Psoas muscle (tissue), 7 donors: ENCODE measurements at regions not wholly inside any gene's neighbourhood (a gene's known extent, or its start where the extent isn't known, plus 50 kb on each side); places are given as distances from the start of the nearest gene placed in this dataset.
"Not testable (repeated sequence)": the region's sequence is repeated elsewhere in the genome, so short reads cannot be mapped to it uniquely, and the experiment has no call there.

Experiments used
- ATAC-seq, 4 donors: fragments of 200-7000 bp; cut with Tn5 transposase; one replicate each; pipeline ENCODE4 v1.9.1; 2020; ENCODE audit warnings: moderate library complexity in 3 of 4, mild to moderate bottlenecking in 2 of 4
- DNase-seq, 2 donors: peaks; one replicate each; pipeline ENCODE4 v3.0.0-alpha.2; 2020
- H3K27ac ChIP-seq: fragments of 200-600 bp; one replicate; pipeline ENCODE4 v1.8.0; 2022
- H3K27me3 ChIP-seq, 3 donors: fragments of 200-600 bp in 1 of 3; one replicate each; pipeline versions ENCODE4 v1.6.1 to v1.8.0; 2013 to 2022; ENCODE audit warnings: low read length in 2 of 3, mild to moderate bottlenecking in 2 of 3, moderate library complexity in 1 of 3; ENCODE audit not compliant: insufficient read depth in 3 of 3
- H3K36me3 ChIP-seq, 2 donors: fragments of 200-600 bp in 1 of 2; one replicate each; pipeline versions ENCODE4 v1.6.1 to v1.8.0; 2013 to 2022; ENCODE audit warnings: low read depth in 1 of 2, mild to moderate bottlenecking in 1 of 2, moderate library complexity in 1 of 2; ENCODE audit not compliant: insufficient read depth in 1 of 2
- H3K4me1 ChIP-seq: fragments of 200-600 bp; one replicate; pipeline ENCODE4 v1.8.0; 2022
- H3K4me3 ChIP-seq: fragments of 200-600 bp; one replicate; pipeline ENCODE4 v1.8.0; 2022; ENCODE audit warnings: mild to moderate bottlenecking
- H3K9me3 ChIP-seq: fragments of 200-600 bp; one replicate; pipeline ENCODE4 v1.8.0; 2022
- WGBS, 3 donors: extraction: QIAGEN DNeasy Blood & Tissue Kit; methylation state at CpG; one replicate each; pipeline versions ENCODE4 v1.1.6 to v1.1.7; 2013; 5-methylcytosine and 5-hydroxymethylcytosine counted together
- intact Hi-C, 2 donors: fragments of 100-400 bp; cut with DNase I; formaldehyde crosslinking; loops; one replicate each; pipeline versions ENCODE4 v1.11.0 to v1.14.2; 2022
- TF ChIP-seq, protein P1 (sequence below): fragments of 200-600 bp; IDR thresholded peaks from one replicate; pipeline ENCODE4 v1.8.0; 2022; ENCODE audit warnings: antibody characterized with exemption
- donor health status: healthy with polysubstance abuse.
- donor health status: DM: no; HTN: no; CAD: no; lungs with moderate emphysema.
- donor health status: Bipolar disorder and iron deficiency.
- donor health status: healthy.
- donor health status: DM: yes; HTN: yes; CAD: no.
- donor health status: DM: no; HTN: no; CAD: no.
- donor health status: DM: yes; HTN: yes; CAD: no.

DNA sequence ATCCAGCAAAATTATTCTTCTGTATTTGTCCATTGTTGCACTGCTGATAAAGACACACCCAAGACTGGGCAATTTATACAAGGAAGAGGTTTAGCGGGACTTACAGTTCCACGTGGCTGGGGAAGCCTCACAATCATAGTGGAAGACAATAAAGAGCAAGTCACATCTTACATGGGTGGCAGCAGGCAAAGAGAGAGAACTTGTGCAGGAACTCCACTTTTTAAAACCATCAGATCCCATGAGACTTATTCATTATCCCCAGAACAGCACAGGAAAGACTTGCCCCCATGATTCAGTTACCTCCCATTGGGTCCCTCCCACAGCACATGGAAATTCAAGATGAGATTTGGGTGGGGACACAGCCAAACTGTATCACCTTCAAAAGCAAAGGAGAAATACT lies 286.5 kb upstream of the ECI2 start:
- intact Hi-C loops = no loop called here
- 31 to 81% (median 56%) methylated on average over 2 of the region's 2 CpGs for WGBS, 3 donors
- Histone ChIP-seq H3K9me3 (no peaks in the 10 kb centered on the region), H3K4me1 (no peaks in the 10 kb centered on the region), H3K27me3 (no peaks in the 10 kb centered on the region), H3K36me3 (no peaks in the 10 kb centered on the region), H3K4me3 (no peak overlapping the region), H3K27ac (no peak overlapping the region)
- DNase-seq = no peak
- no peak for ATAC-seq
- TF ChIP-seq, protein P1, sequence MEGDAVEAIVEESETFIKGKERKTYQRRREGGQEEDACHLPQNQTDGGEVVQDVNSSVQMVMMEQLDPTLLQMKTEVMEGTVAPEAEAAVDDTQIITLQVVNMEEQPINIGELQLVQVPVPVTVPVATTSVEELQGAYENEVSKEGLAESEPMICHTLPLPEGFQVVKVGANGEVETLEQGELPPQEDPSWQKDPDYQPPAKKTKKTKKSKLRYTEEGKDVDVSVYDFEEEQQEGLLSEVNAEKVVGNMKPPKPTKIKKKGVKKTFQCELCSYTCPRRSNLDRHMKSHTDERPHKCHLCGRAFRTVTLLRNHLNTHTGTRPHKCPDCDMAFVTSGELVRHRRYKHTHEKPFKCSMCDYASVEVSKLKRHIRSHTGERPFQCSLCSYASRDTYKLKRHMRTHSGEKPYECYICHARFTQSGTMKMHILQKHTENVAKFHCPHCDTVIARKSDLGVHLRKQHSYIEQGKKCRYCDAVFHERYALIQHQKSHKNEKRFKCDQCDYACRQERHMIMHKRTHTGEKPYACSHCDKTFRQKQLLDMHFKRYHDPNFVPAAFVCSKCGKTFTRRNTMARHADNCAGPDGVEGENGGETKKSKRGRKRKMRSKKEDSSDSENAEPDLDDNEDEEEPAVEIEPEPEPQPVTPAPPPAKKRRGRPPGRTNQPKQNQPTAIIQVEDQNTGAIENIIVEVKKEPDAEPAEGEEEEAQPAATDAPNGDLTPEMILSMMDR = no peak

DNA sequence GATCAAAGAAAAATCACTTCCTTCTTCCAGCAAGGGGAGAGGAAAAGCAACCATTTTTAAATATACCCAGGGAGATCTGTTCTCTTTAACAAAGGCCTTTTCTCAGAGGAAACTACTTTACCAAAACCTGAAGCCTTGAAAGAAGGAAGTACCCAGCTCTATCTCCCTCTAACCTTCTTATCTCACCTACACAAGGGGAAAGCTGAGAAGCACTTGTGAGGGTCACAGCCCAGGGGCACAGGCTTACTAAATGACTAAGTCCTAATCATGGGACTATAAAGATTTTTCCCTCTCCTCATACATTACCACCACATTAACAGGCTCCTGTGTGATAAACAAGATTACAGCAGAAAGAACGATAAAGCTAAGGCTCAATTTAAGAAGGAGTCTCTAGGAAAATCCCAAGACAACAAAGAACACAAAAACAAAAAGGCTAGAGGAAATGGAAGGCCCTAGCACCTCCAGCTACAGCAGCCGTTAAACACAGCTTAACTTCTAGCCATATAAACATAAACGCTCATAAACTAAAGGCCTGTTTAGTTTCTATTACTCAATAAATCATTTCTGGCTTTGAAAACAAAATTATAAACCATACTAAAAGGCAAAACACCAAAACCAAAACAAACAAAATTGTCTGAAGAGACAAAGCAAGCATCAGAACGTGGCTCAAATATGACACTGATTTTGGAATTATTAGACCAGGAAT lies 284.9 kb upstream of the ECI2 start:
- ATAC-seq (no peak), DNase-seq (no peak)
- Histone ChIP-seq H3K9me3 (no peaks in the 10 kb centered on the region), H3K4me3 (no peak overlapping the region), H3K27me3 (no peaks in the 10 kb centered on the region), H3K36me3 (no peaks in the 10 kb centered on the region), H3K27ac (no peak overlapping the region), H3K4me1 (no peaks in the 10 kb centered on the region)
- TF ChIP-seq, protein P1 = no peak
- 79 to 88% (median 83%) methylated on average over 4 of the region's 4 CpGs for WGBS, 3 donors
- intact Hi-C loops = no loop called here

DNA sequence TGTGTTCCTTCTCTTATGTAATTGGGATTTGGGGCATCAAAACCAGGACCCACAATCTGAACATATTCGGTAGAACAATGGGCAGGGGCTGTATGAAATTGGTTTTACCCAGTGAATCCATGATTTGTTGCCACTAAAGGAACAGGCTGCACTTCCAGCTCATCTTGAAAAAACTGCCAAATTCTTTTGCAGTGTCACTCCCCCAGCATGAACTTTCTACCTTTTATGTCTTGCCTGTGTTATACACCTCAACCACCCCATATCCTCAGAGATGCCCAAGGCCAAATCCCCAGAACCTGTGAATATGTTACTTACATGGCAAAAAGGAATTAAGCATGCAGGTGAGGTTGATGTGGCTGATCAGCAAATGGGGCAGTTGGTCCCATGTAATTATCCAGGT lies 280.2 kb upstream of the ECI2 start:
- no peaks in the 10 kb centered on the region for H3K36me3 ChIP-seq
- ATAC-seq (no peak), DNase-seq (no peak)
- H3K4me1 ChIP-seq = no peaks in the 10 kb centered on the region
- TF ChIP-seq, protein P1 = no peak
- no peak overlapping the region for H3K4me3 ChIP-seq
- H3K9me3 ChIP-seq = no peaks in the 10 kb centered on the region
- 0 to 100% (median 40%) methylated on average over 1 of the region's 1 CpG for WGBS, 3 donors
- no peak overlapping the region for H3K27ac ChIP-seq
- intact Hi-C loops = no loop called here
- no peaks in the 10 kb centered on the region for H3K27me3 ChIP-seq

DNA sequence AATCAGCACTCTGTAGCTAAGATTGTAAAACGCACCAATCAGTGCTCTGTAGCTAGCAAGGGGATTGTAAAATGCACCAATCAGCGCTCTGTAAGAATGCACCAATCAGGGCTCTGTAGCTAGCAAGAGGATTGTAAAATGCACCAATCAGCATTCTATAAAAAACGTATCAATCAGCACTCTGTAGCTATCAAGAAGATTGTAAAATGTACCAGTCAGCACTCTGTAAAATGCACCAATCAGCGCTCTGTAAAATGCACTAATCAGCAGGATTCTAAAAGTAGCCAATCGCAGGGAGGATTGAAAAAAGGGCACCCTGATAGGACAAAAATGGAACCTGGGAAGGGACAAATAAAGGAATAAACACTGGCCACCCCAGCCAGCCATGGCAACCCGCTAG lies 278.7 kb upstream of the ECI2 start:
- WGBS, 3 donors = 75 to 100% (median 89%) methylated on average over 6 of the region's 6 CpGs
- intact Hi-C loops, H3K27ac ChIP-seq, H3K4me1 ChIP-seq, ATAC-seq, H3K9me3 ChIP-seq, H3K4me3 ChIP-seq, H3K36me3 ChIP-seq, H3K27me3 ChIP-seq, DNase-seq: not testable (repeated sequence)

DNA sequence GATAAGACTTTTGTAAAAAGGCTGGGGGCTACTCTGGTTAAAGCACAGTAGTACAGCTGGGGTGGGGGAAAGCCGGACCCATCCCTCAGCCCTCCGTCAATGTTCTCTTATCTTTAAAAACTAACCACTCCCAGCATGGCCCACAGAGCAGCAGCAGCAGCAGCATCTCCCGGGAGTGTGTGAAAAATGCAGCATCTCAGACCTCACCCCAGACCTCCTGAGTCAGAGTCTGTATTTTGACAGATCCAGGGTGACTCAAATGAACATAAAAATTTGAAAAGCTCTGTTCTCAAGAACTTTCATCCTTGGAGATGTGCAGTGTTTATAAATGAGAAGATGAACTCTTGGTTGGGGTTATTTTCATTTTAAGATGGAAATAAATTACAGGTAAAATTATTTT lies 277.7 kb upstream of the ECI2 start:
- intact Hi-C loops = no loop called here
- ATAC-seq (no peak), DNase-seq (no peak)
- H3K4me3 ChIP-seq = no peak overlapping the region
- no peak overlapping the region for H3K27ac ChIP-seq
- 66 to 81% (median 69%) methylated on average over 3 of the region's 3 CpGs for WGBS, 3 donors
- H3K4me1 ChIP-seq = no peaks in the 10 kb centered on the region
- TF ChIP-seq, protein P1 = no peak
- H3K9me3 ChIP-seq = no peaks in the 10 kb centered on the region
- H3K36me3 ChIP-seq = no peaks in the 10 kb centered on the region
- no peaks in the 10 kb centered on the region for H3K27me3 ChIP-seq
